A673 (cell line): ENCODE measurements at regions not wholly inside any gene's neighbourhood (a gene's known extent, or its start where the extent isn't known, plus 50 kb on each side); places are given as distances from the start of the nearest gene placed in this dataset.
"Not testable (repeated sequence)": the region's sequence is repeated elsewhere in the genome, so short reads cannot be mapped to it uniquely, and the experiment has no call there.

Experiments
- BruUV-seq: library from RNA; stranded (reverse); fragments of 400-500 nt; replicated peaks from 2 replicates; lab custom pipeline; 2021; lab: Mats Ljungman, UMichigan
- CTCF ChIA-PET: fragments of 300-600 bp; sonication (Branson Sonifier 250); formaldehyde crosslinking; loops from one replicate; lab custom pipeline; 2022; ENCODE audit warnings: antibody characterized with exemption; lab: Charles Lee
- POLR2A ChIA-PET: fragments of 300-600 bp; sonication (Branson Sonifier 250); formaldehyde crosslinking; loops from one replicate; lab custom pipeline; 2022; ENCODE audit warnings: antibody characterized with exemption; ENCODE audit not compliant: low non-redundant PET; lab: Charles Lee
- DNase-seq: peaks from one replicate; pipeline ENCODE4 v3.0.0-alpha.2; 2015; ENCODE audit warnings: low spot score
- H3K27ac ChIP-seq: fragments of 200-600 bp; sonication (generic); 2 replicates; pipeline ENCODE4 v1.5.1; 2016; ENCODE audit warnings: mixed run types, low read depth, mild to moderate bottlenecking, mixed read lengths, antibody characterized with exemption, low read length; ENCODE audit not compliant: poor library complexity, severe bottlenecking
- H3K27me3 ChIP-seq: fragments of 200-600 bp; sonication (generic); replicated peaks from 2 replicates; pipeline ENCODE4 v1.6.1; 2017; ENCODE audit warnings: mixed run types, low read depth, mild to moderate bottlenecking, mixed read lengths, antibody characterized with exemption, low read length; ENCODE audit not compliant: insufficient read depth, poor library complexity
- H3K36me3 ChIP-seq: fragments of 200-600 bp; sonication (generic); 2 replicates; pipeline ENCODE4 v1.6.1; 2016; ENCODE audit warnings: mixed run types, mild to moderate bottlenecking, mixed read lengths, antibody characterized with exemption, low read length; ENCODE audit not compliant: insufficient read depth, poor library complexity, severe bottlenecking
- H3K4me1 ChIP-seq: fragments of 200-600 bp; sonication (generic); 2 replicates; pipeline ENCODE4 v1.6.1; 2017; ENCODE audit warnings: mixed run types, mild to moderate bottlenecking, mixed read lengths, antibody characterized with exemption, low read length; ENCODE audit not compliant: insufficient read depth, poor library complexity, severe bottlenecking
- H3K4me3 ChIP-seq: fragments of 200-600 bp; sonication (generic); 2 replicates; pipeline ENCODE4 v1.5.1; 2016; ENCODE audit warnings: low read depth, mixed run types, mild to moderate bottlenecking, mixed read lengths, low read length; ENCODE audit not compliant: poor library complexity, severe bottlenecking
- H3K9me3 ChIP-seq: fragments of 200-600 bp; sonication (generic); 2 replicates; pipeline ENCODE4 v1.6.1; 2016; ENCODE audit warnings: mixed run types, low read depth, mild to moderate bottlenecking, mixed read lengths, antibody characterized with exemption, low read length; ENCODE audit not compliant: poor library complexity, severe bottlenecking
- CTCF ChIP-seq: fragments of 300-800, 200-600 bp; sonication (generic); conservative IDR thresholded peaks from 2 replicates; pipeline ENCODE4 v1.5.1; 2017; ENCODE audit warnings: low read depth, mild to moderate bottlenecking, antibody characterized with exemption, low read length, moderate library complexity, mixed read lengths
- EZH2 ChIP-seq: fragments of 200-600 bp; sonication (generic); IDR thresholded peaks from 2 replicates; pipeline ENCODE4 v1.6.1; 2017; ENCODE audit warnings: borderline replicate concordance, low read depth, mild to moderate bottlenecking, mixed read lengths, antibody characterized with exemption, low read length; ENCODE audit not compliant: poor library complexity, severe bottlenecking
- intact Hi-C: fragments of 100-400 bp; cut with micrococcal nuclease; formaldehyde crosslinking; loops from one replicate; pipeline ENCODE4 v1.10.0; 2022; ENCODE audit not compliant: unreplicated experiment

DNA sequence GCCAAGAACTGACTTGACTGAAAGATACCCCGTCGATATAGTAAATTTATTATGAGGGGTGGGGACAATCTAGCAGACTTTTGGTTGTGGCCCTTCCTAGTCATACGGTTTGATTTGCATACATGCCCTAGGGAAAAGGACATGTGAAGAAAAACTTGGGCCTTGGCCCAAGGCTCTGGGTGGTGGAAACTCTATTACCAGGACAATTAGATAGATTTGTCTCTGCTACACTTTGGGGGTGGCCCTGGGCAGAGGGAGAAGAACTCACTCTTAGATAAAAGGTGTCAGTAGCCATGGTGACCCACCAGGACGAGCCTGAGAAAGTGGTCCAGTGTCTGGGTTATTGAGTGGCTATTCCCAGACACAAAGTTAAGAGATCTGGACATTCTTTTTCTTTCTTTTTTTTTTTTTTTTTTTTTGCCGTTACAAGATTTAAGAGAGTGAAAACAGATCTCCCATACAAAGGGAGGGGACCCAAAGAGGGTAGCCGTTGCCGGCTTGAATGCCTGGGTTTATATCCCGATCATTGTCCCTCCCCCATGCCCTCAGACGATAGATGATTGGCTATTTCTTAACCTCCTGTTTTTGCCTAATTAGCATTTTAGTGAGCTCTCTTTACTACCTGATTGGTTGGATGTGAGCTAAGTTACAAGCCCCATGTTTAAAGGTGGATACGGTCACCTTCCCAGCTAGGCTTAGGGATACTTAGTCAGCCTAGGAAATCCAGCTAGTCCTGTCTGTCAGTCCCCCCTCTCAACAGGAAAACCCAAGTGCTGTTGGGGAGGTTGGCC, 96.4 kb upstream of the SMAD3 start:
- Histone ChIP-seq H3K36me3 (no peaks in the 10 kb centered on the region), H3K9me3 (no peaks in the 10 kb centered on the region), H3K27me3 (no peaks in the 10 kb centered on the region), H3K4me3 (no peak overlapping the region), H3K4me1 (no peaks in the 10 kb centered on the region), H3K27ac (no peak overlapping the region)
- TF ChIP-seq CTCF (no peak), EZH2 (no peak)
- no TSS peak for BruUV-seq
- DNase-seq = no peak
- POLR2A ChIA-PET = interaction anchor here (0.6 kb wide), 1 partner anchor 258 kb away, joined by 5 read pairs; no protein-coding TSS in a partner anchor
- CTCF ChIA-PET = no interaction called here
- intact Hi-C loops = loop anchor here (10.0 kb wide), 1 partner anchor 216 kb away; no protein-coding TSS in a partner anchor

DNA sequence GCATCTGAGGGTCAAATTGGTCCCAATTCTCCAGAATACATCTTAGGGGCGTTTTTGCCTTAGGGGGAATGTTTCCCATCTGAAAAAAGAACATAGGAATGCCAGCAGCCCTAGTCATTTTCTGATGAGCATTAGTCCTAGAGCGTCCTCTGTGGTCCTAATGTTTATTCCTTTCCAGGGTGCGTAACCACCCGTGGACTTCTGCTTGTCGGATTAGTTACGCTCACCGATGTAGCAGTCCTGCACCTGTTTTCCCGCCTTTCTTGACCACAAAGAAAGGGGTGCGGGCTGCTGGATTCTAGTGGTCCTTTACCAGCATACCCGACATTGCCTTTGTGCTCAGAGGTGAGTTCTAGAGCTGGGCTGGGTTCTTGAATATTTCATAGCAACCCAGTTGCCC, 91.3 kb upstream of the SMAD3 start:
- BruUV-seq, H3K27me3 ChIP-seq, POLR2A ChIA-PET, intact Hi-C loops, H3K36me3 ChIP-seq, H3K27ac ChIP-seq, H3K9me3 ChIP-seq, H3K4me3 ChIP-seq, H3K4me1 ChIP-seq, DNase-seq, CTCF ChIA-PET: not testable (repeated sequence)

DNA sequence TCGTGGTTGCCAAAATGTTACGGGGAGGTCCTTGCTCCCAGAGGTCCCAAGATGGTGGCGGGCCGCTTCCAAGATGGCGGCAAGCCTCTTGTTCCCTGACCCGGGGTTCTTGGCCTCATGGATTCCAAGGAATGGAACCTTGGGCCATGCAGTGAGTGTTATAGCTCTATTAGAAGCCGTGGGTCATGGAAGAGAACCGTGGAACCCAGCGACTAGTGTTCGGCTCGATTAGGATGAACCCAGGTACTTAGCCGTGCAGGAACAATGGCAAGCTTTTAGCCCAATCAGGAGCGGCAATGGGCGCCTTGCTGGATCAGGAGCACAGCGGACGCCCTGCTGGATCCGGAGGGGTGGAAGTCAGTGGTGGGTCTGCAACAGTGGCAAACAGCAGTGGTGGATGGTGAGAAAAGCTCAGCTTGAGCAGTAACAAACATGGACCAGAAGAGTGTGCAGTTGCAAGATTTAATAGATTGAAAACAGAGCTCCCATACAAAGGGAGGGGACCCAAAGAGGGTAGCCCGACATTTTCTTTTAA, 89.2 kb upstream of the SMAD3 start:
- DNase-seq, POLR2A ChIA-PET, BruUV-seq, CTCF ChIA-PET, H3K4me3 ChIP-seq, H3K36me3 ChIP-seq, H3K4me1 ChIP-seq, intact Hi-C loops, H3K9me3 ChIP-seq, H3K27me3 ChIP-seq, H3K27ac ChIP-seq: not testable (repeated sequence)
- 0 out of 2 replicates have a peak, but pooled peaks have one; percentile 21 for TF ChIP-seq CTCF

DNA sequence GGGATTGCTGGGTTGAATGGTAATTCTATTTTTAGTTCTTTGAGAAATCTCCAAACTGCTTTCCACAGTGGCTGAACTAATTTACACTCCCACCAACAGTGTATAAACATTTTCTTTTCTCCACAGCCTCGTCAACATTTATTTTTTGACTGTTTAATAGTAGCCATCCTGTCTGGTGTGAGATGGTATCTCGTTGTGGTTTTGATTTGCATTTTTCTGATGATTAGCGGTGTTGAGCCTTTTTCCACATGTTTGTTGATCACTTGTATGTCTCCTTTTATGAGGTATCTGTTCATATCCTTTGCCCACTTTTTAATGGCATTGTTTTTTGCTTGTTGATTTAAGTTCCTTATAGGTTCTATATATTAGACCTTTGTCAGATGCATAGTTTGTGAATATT, 85.1 kb upstream of the SMAD3 start:
- POLR2A ChIA-PET, H3K36me3 ChIP-seq, H3K4me1 ChIP-seq, intact Hi-C loops, H3K9me3 ChIP-seq, H3K27me3 ChIP-seq, H3K4me3 ChIP-seq, H3K27ac ChIP-seq, DNase-seq, BruUV-seq, CTCF ChIA-PET: not testable (repeated sequence)
